ENCODE measurements at regions not wholly inside any gene's neighbourhood (a gene's known extent, or its start where the extent isn't known, plus 50 kb on each side); places are given as distances from the start of the nearest gene placed in this dataset.

GRCh38 chr11:28618416-28618815 lies 510.2 kb downstream of the METTL15 start:
- DNase-seq: no peak
- Mint-ChIP-seq H3K4me1 (no peaks in the 10 kb centered on the region), H3K27ac (no peak overlapping the region), H3K9me3 (no peaks in the 10 kb centered on the region), H3K4me3 (no peak overlapping the region), H3K27me3 (ENCODE audit: low read depth, poor library complexity) (peaks cover 3% of the 10 kb centered on the region), H3K36me3 (ENCODE audit: low read depth) (no peaks in the 10 kb centered on the region)
- no peak for TF ChIP-seq CTCF (IDR thresholded peaks at IDR 0.05)

- Mint-ChIP-seq H3K27ac (no peak overlapping the region), H3K4me3 (no peak overlapping the region), H3K9me3 (no peaks in the 10 kb centered on the region), H3K27me3 (ENCODE audit: low read depth, poor library complexity) (peaks cover 3% of the 10 kb centered on the region), H3K4me1 (no peaks in the 10 kb centered on the region), H3K36me3 (ENCODE audit: low read depth) (no peaks in the 10 kb centered on the region)
- TF ChIP-seq CTCF (IDR thresholded peaks at IDR 0.05): no peak
- no peak for DNase-seq
Observed at GRCh38 chr11:28616160-28616965, 508.2 kb downstream of the METTL15 start.

- no peaks in the 10 kb centered on the region for H3K36me3 Mint-ChIP-seq (ENCODE audit: low read depth)
- no peak overlapping the region for H3K27ac Mint-ChIP-seq
- TF ChIP-seq CTCF (IDR thresholded peaks at IDR 0.05): no peak
- H3K4me3 Mint-ChIP-seq: no peak overlapping the region
- H3K9me3 Mint-ChIP-seq: no peaks in the 10 kb centered on the region
- H3K4me1 Mint-ChIP-seq: no peaks in the 10 kb centered on the region
- DNase-seq: no peak
- peaks cover 3% of the 10 kb centered on the region for H3K27me3 Mint-ChIP-seq (ENCODE audit: low read depth, poor library complexity)
Observed at GRCh38 chr11:28615542-28615941, 507.4 kb downstream of the METTL15 start.

- no peak for DNase-seq
- Mint-ChIP-seq H3K4me3 (no peak overlapping the region), H3K36me3 (ENCODE audit: low read depth) (no peaks in the 10 kb centered on the region), H3K27ac (no peak overlapping the region), H3K27me3 (ENCODE audit: low read depth, poor library complexity) (no peaks in the 10 kb centered on the region), H3K4me1 (no peaks in the 10 kb centered on the region), H3K9me3 (no peaks in the 10 kb centered on the region)
- TF ChIP-seq CTCF (IDR thresholded peaks at IDR 0.05): no peak
Observed at GRCh38 chr11:28606930-28607329, 498.7 kb downstream of the METTL15 start.

GRCh38 chr11:28599656-28600055 lies 491.5 kb downstream of the METTL15 start:
- Mint-ChIP-seq H3K4me3 (no peak overlapping the region), H3K4me1 (no peaks in the 10 kb centered on the region), H3K27ac (no peak overlapping the region), H3K9me3 (no peaks in the 10 kb centered on the region), H3K27me3 (ENCODE audit: low read depth, poor library complexity) (peaks cover 3% of the 10 kb centered on the region), H3K36me3 (ENCODE audit: low read depth) (no peaks in the 10 kb centered on the region)
- no peak for DNase-seq
- TF ChIP-seq CTCF (IDR thresholded peaks at IDR 0.05): no peak

GRCh38 chr11:28598531-28598930 lies 490.3 kb downstream of the METTL15 start:
- no peak for TF ChIP-seq CTCF (IDR thresholded peaks at IDR 0.05)
- no peaks in the 10 kb centered on the region for H3K36me3 Mint-ChIP-seq (ENCODE audit: low read depth)

More at GRCh38 chr11:28598531-28598930, 490.3 kb downstream of the METTL15 start:
- Mint-ChIP-seq H3K27ac (no peak overlapping the region), H3K4me3 (no peak overlapping the region), H3K4me1 (no peaks in the 10 kb centered on the region), H3K9me3 (no peaks in the 10 kb centered on the region), H3K27me3 (ENCODE audit: low read depth, poor library complexity) (peaks cover 3% of the 10 kb centered on the region)
- DNase-seq: no peak

All from nephron progenitor cell (in vitro differentiated cells).